Gastrocnemius medialis (tissue), 4 donors: ENCODE measurements at regions not wholly inside any gene's neighbourhood (a gene's known extent, or its start where the extent isn't known, plus 50 kb on each side); places are given as distances from the start of the nearest gene placed in this dataset.

Experiments used
- ATAC-seq, 2 donors: fragments of 150-250 bp; one replicate each; pipeline ENCODE4 v1.9.1; 2016
- DNase-seq, 2 donors: peaks; one replicate each; pipeline ENCODE4 v3.0.0-alpha.2; 2019
- H3K27ac ChIP-seq, 4 donors: fragments of 200-600 bp; sonication (generic); 1 replicate in 1 of 4; 2 replicates in 3 of 4; pipeline ENCODE4 v1.5.1; 2016 to 2018; ENCODE audit warnings: mild to moderate bottlenecking in 2 of 4, moderate library complexity in 1 of 4
- H3K27me3 ChIP-seq, 3 donors: fragments of 200-600 bp; sonication (generic) in 2 of 3; 1 replicate in 1 of 3; 2 replicates in 2 of 3; pipeline versions ENCODE4 v1.5.1 to v1.6.0; 2016 to 2019; ENCODE audit warnings: mild to moderate bottlenecking in 1 of 3, moderate library complexity in 1 of 3
- H3K36me3 ChIP-seq, 2 donors: fragments of 200-600 bp; sonication (generic) in 1 of 2; one replicate each; pipeline ENCODE4 v1.5.1; 2017 to 2018
- H3K4me1 ChIP-seq, 2 donors: fragments of 200-600 bp; sonication (generic) in 1 of 2; one replicate each; pipeline ENCODE4 v1.5.1; 2016 to 2017; ENCODE audit warnings: mild to moderate bottlenecking in 2 of 2
- H3K4me3 ChIP-seq, 4 donors: fragments of 200-600 bp; sonication (generic) in 3 of 4; 1 replicate in 1 of 4; 2 replicates in 3 of 4; pipeline ENCODE4 v1.5.1; 2016 to 2019; ENCODE audit warnings: mild to moderate bottlenecking in 2 of 4
- H3K9me3 ChIP-seq, 3 donors: fragments of 200-600 bp; sonication (generic) in 2 of 3; 1 replicate in 1 of 3; 2 replicates in 2 of 3; pipeline ENCODE4 v1.5.1; 2016 to 2019
- POLR2A ChIP-seq, 2 donors: fragments of 450-650 bp; IDR thresholded peaks; one replicate each; pipeline ENCODE4 v1.6.1; 2017; ENCODE audit warnings: antibody characterized with exemption in 2 of 2, mild to moderate bottlenecking in 2 of 2, moderate library complexity in 2 of 2
- in situ Hi-C, 4 donors: fragments of 200-750 bp; cut with MboI; loops; one replicate each; pipeline versions ENCODE4 v1.15.0 to v1.8.0; 2017; ENCODE audit warnings: low sequenced_read_pairs in 4 of 4
- intact Hi-C: fragments of 100-400 bp; cut with DNase I; formaldehyde crosslinking; loops from one replicate; pipeline ENCODE4 v1.15.1; 2023; ENCODE audit warnings: low total_unique reads
- TF ChIP-seq, protein P1 (sequence below), 5 experiments: fragments of 450-650 bp in 3 of 5; fragments of 200-600 bp in 2 of 5; sonication (generic) in 2 of 5; IDR thresholded peaks in 4 of 5; conservative IDR thresholded peaks in 1 of 5; 1 replicate in 4 of 5; 2 replicates in 1 of 5; pipeline ENCODE4 v1.5.1; 2016 to 2019; ENCODE audit warnings: antibody characterized with exemption in 5 of 5, mild to moderate bottlenecking in 3 of 5, moderate library complexity in 3 of 5

DNA sequence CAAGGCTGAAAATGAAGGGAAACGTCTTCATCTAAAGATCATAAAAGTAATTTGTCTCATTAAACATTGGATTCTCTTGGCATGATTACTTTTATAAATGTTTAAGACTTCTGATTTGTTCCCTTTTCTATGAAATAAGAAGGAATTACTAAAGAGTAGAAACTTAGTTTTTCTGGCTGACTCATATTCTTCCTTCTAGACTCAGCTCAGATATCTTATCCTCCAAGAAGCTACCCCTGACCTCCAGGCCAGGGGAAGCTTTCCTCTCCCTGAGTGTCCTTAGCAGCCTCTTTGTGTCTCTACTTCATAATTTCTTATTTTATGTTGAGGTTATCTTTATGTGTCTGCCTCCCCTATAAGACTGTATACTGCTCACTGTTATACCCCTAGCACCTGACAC, 291.9 kb upstream of the STT3B start:
- in situ Hi-C loops (no loop called here), intact Hi-C loops (no loop called here)
- H3K4me3 ChIP-seq: no peak overlapping the region
- H3K27me3 ChIP-seq: no peaks in the 10 kb centered on the region
- no peak overlapping the region for H3K27ac ChIP-seq
- H3K9me3 ChIP-seq: no peaks in the 10 kb centered on the region
- ATAC-seq (no peak), DNase-seq (no peak)
- no peaks in the 10 kb centered on the region for H3K4me1 ChIP-seq
- no peaks in the 10 kb centered on the region for H3K36me3 ChIP-seq
- no peak for TF ChIP-seq POLR2A (IDR thresholded peaks at IDR 0.05)
- TF ChIP-seq, protein P1, sequence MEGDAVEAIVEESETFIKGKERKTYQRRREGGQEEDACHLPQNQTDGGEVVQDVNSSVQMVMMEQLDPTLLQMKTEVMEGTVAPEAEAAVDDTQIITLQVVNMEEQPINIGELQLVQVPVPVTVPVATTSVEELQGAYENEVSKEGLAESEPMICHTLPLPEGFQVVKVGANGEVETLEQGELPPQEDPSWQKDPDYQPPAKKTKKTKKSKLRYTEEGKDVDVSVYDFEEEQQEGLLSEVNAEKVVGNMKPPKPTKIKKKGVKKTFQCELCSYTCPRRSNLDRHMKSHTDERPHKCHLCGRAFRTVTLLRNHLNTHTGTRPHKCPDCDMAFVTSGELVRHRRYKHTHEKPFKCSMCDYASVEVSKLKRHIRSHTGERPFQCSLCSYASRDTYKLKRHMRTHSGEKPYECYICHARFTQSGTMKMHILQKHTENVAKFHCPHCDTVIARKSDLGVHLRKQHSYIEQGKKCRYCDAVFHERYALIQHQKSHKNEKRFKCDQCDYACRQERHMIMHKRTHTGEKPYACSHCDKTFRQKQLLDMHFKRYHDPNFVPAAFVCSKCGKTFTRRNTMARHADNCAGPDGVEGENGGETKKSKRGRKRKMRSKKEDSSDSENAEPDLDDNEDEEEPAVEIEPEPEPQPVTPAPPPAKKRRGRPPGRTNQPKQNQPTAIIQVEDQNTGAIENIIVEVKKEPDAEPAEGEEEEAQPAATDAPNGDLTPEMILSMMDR (IDR thresholded peaks at IDR 0.05 in 4 of 5, conservative IDR thresholded peaks at IDR 0.05 in 1 of 5): no peak

DNA sequence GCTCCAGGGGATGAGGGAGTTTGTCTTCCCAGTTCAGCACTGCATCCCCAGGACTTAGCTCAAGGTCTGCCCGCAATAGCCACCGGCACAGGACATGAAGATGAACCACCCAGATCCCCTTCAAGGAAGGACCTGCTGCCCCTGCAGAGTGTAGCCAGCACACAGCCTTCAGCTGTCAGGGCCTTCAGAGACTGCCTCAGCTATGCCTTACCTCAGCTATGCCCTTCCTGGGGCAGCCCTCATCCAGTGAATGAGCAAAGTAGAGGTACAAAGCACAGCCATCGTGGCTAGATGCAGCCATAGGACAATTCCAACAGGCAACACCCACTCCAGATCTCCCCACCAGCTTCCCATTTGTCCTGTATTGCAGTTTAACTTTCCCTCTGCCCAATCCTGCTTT, 291.2 kb upstream of the STT3B start:
- H3K27ac ChIP-seq: no peak overlapping the region
- intact Hi-C loops: no loop called here
- no peaks in the 10 kb centered on the region for H3K9me3 ChIP-seq
- H3K36me3 ChIP-seq: no peaks in the 10 kb centered on the region
- TF ChIP-seq, protein P1 (IDR thresholded peaks at IDR 0.05 in 4 of 5, conservative IDR thresholded peaks at IDR 0.05 in 1 of 5): no peak
- no peak for TF ChIP-seq POLR2A (IDR thresholded peaks at IDR 0.05)
- H3K4me3 ChIP-seq: no peak overlapping the region
- ATAC-seq (no peak), DNase-seq (no peak)
- no peaks in the 10 kb centered on the region for H3K27me3 ChIP-seq
- no peaks in the 10 kb centered on the region for H3K4me1 ChIP-seq
- in situ Hi-C loops: no loop called here

DNA sequence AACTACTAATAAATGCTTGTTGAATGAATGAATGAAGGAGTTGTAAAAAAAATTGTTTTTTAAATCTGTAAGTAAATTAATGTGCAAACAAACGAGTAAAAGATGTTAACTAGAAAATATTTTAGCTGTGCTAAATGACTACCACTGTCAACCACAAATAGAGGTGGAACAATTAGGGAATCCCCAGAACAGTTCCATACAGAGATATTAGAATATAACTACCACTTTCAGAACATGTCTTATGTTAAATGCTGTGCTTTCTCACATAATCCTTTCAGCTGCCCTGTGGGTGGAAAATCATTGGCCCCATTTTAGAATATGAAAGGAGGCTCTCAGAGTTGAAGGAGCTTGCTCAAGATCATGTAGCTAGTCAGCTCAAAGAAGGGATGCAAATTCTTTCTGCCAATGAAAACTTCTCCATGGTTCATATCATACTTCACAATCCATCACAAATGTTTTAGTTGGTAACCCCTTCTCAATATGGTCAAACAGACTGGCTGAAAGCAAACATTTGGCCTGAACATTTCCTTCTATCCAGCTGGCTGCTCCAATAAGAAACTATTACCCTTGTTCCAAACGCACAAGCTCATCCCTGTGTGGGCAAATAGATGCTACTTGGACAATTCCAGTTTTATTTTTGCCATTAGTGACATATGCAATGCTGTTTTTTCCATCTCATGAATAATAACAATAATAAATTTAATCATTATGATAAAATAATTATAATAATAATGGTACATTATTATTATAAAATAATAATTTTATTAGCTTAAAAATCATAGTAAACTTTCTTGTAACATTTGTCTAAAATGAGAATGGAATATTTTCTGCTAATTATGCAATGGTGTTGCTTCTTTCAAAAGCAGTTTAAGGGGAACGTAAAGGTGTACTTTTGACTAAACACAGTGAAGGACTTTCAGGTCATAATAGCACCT, 290.4 kb upstream of the STT3B start:
- no peak for ATAC-seq
- no peak for TF ChIP-seq POLR2A (IDR thresholded peaks at IDR 0.05)
- TF ChIP-seq, protein P1 (IDR thresholded peaks at IDR 0.05 in 4 of 5, conservative IDR thresholded peaks at IDR 0.05 in 1 of 5): no peak
- Histone ChIP-seq H3K36me3 (no peaks in the 10 kb centered on the region), H3K4me1 (no peaks in the 10 kb centered on the region), H3K27ac (no peak overlapping the region), H3K27me3 (no peaks in the 10 kb centered on the region), H3K4me3 (no peak overlapping the region), H3K9me3 (no peaks in the 10 kb centered on the region)
- in situ Hi-C loops: no loop called here
- intact Hi-C loops: no loop called here
- DNase-seq: no peak

DNA sequence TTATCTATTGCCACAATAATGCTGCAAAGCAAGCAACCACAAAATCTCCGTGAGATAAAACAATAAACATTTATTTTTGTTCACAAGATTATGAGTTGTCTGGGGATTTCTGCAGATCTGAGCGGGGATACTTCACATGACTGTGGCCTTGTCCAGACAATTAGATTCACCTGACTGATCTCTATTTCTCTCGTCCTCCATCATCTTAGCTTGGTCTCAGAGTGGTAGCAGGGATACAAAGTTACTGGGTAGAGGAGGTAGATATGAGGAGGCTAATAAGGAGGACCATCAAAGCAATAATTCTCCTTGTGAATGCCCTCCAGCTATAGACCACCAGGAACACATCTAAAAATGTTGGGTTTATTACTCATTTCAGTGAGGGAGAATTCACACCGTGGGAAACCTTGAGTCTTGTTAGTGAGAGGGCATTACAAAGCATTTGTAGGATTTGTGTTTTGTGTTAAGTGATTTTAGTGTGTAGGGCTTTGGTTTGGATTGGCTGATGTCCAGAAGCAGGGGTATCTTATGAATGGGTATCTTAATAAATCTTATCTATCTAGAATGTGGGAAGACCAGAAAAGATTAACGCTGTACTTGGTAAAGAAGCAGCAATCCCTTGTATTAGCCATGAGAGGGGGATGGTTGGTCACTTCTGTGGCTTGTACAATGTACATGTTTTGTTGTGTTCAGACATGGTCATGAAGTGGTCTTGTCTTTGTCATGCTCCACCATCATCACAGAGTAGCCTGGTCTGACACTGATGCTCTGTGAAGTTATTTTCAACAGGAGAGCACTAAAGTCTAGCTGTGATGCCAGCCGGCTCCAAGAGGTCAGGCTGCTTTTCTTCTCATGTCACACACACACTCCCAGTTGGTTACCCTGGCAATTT, 287.6 kb upstream of the STT3B start:
- Histone ChIP-seq H3K36me3 (no peaks in the 10 kb centered on the region), H3K4me1 (no peaks in the 10 kb centered on the region), H3K4me3 (no peak overlapping the region), H3K9me3 (no peaks in the 10 kb centered on the region), H3K27me3 (no peaks in the 10 kb centered on the region), H3K27ac (no peak overlapping the region)
- ATAC-seq (no peak), DNase-seq (no peak)
- intact Hi-C loops (no loop called here), in situ Hi-C loops (no loop called here)
- no peak for TF ChIP-seq POLR2A (IDR thresholded peaks at IDR 0.05)
